Hepatocyte (in vitro differentiated cells): ENCODE measurements at regions not wholly inside any gene's neighbourhood (a gene's known extent, or its start where the extent isn't known, plus 50 kb on each side); places are given as distances from the start of the nearest gene placed in this dataset.

ENCODE experiments used
- DNase-seq: peaks from one replicate; pipeline ENCODE4 v3.0.0-alpha.2; 2016; ENCODE audit warnings: low spot score
- H2AFZ ChIP-seq: fragments of 200-600 bp; sonication (generic); 2 replicates; pipeline ENCODE4 v1.6.0; 2016; ENCODE audit warnings: antibody characterized with exemption, mild to moderate bottlenecking
- H3K27ac ChIP-seq: fragments of 200-600 bp; sonication (generic); 2 replicates; pipeline ENCODE4 v1.5.1; 2016; ENCODE audit warnings: mild to moderate bottlenecking
- H3K27me3 ChIP-seq: fragments of 200-600 bp; sonication (generic); 2 replicates; pipeline ENCODE4 v1.6.1; 2016
- H3K36me3 ChIP-seq: fragments of 200-600 bp; sonication (generic); replicated peaks from 2 replicates; pipeline ENCODE4 v1.5.1; 2016; ENCODE audit warnings: low read depth; ENCODE audit not compliant: insufficient read depth
- H3K4me1 ChIP-seq: fragments of 200-600 bp; sonication (generic); 2 replicates; pipeline ENCODE4 v1.5.1; 2016; ENCODE audit warnings: mild to moderate bottlenecking, moderate library complexity; ENCODE audit not compliant: insufficient read depth
- H3K4me2 ChIP-seq: fragments of 200-600 bp; sonication (generic); 2 replicates; pipeline ENCODE4 v1.6.0; 2016
- H3K4me3 ChIP-seq: fragments of 200-600 bp; sonication (generic); 2 replicates; pipeline ENCODE4 v1.5.1; 2016; ENCODE audit warnings: mild to moderate bottlenecking
- H3K79me2 ChIP-seq: fragments of 200-600 bp; sonication (generic); 2 replicates; pipeline ENCODE4 v1.6.0; 2017; ENCODE audit warnings: mild to moderate bottlenecking
- H3K9me2 ChIP-seq: fragments of 200-600 bp; sonication (generic); replicated peaks from 2 replicates; pipeline ENCODE4 v1.6.0; 2017; ENCODE audit warnings: mild to moderate bottlenecking; ENCODE audit not compliant: insufficient read depth
- H3K9me3 ChIP-seq: fragments of 200-600 bp; sonication (generic); 2 replicates; pipeline ENCODE4 v1.5.1; 2016; ENCODE audit warnings: low read depth, mild to moderate bottlenecking
- H4K20me1 ChIP-seq: fragments of 200-600 bp; sonication (generic); 2 replicates; pipeline ENCODE4 v1.6.0; 2016; ENCODE audit warnings: mild to moderate bottlenecking; ENCODE audit not compliant: insufficient read depth, poor library complexity, severe bottlenecking
- CTCF ChIP-seq: fragments of 200-600 bp; sonication (generic); IDR thresholded peaks from 2 replicates; pipeline ENCODE4 v1.5.1; 2016; ENCODE audit warnings: antibody characterized with exemption, mild to moderate bottlenecking; ENCODE audit not compliant: poor library complexity
- EZH2 ChIP-seq: fragments of 200-600 bp; sonication (generic); IDR thresholded peaks from 2 replicates; pipeline ENCODE4 v1.6.1; 2016; ENCODE audit warnings: antibody characterized with exemption, mild to moderate bottlenecking, borderline replicate concordance
- EZH2phosphoT487 ChIP-seq: fragments of 200-600 bp; sonication (generic); IDR thresholded peaks from one replicate; pipeline ENCODE4 v1.6.1; 2018; ENCODE audit warnings: antibody characterized with exemption, mild to moderate bottlenecking, low read depth, moderate library complexity; ENCODE audit not compliant: unreplicated experiment, severe bottlenecking
- WGBS: methylation state at CpG from one replicate; pipeline ENCODE4 v1.1.6; 2016; ENCODE audit warnings: low lambda C conversion rate; ENCODE audit errors: missing lambda C conversion rate; 5-methylcytosine and 5-hydroxymethylcytosine counted together

- no peaks in the 10 kb centered on the region for H4K20me1 ChIP-seq
- H3K4me1 ChIP-seq = no peaks in the 10 kb centered on the region
- 98% methylated on average over 2 of the region's 2 CpGs for WGBS
- H3K27ac ChIP-seq = no peak overlapping the region
- DNase-seq = no peak
- no peak overlapping the region for H3K4me3 ChIP-seq
- no peaks in the 10 kb centered on the region for H3K27me3 ChIP-seq
- no peak for TF ChIP-seq EZH2phosphoT487
- no peak for TF ChIP-seq CTCF
- no peak for TF ChIP-seq EZH2
- H3K36me3 ChIP-seq = no peaks in the 10 kb centered on the region
- no peaks in the 10 kb centered on the region for H3K9me2 ChIP-seq
- no peaks in the 10 kb centered on the region for H3K79me2 ChIP-seq
- H2AFZ ChIP-seq = no peak overlapping the region
- H3K9me3 ChIP-seq = no peaks in the 10 kb centered on the region
- H3K4me2 ChIP-seq = no peak overlapping the region
Measured at GRCh38 chr3:171541181-171541580, 81.0 kb upstream of the TNIK start.

GRCh38 chr3:171535799-171536198, 75.6 kb upstream of the TNIK start:
- DNase-seq = no peak
- H2AFZ ChIP-seq = no peak overlapping the region
- H3K4me3 ChIP-seq = no peak overlapping the region
- H3K4me1 ChIP-seq = no peaks in the 10 kb centered on the region
- H3K27ac ChIP-seq = no peak overlapping the region
- H3K4me2 ChIP-seq = no peak overlapping the region
- TF ChIP-seq EZH2phosphoT487 = no peak
- no peak for TF ChIP-seq CTCF
- no peak for TF ChIP-seq EZH2
- 95% methylated on average over 2 of the region's 2 CpGs for WGBS
- no peaks in the 10 kb centered on the region for H3K9me2 ChIP-seq
- no peaks in the 10 kb centered on the region for H3K27me3 ChIP-seq
- no peaks in the 10 kb centered on the region for H3K79me2 ChIP-seq
- no peaks in the 10 kb centered on the region for H3K36me3 ChIP-seq
- H4K20me1 ChIP-seq = no peaks in the 10 kb centered on the region
- no peaks in the 10 kb centered on the region for H3K9me3 ChIP-seq

- no peak for TF ChIP-seq CTCF
- TF ChIP-seq EZH2 = no peak
- TF ChIP-seq EZH2phosphoT487 = no peak
- WGBS = 100% methylated on average over 3 of the region's 3 CpGs
Measured at GRCh38 chr3:171535133-171535532, 74.9 kb upstream of the TNIK start.

GRCh38 chr3:171533702-171534101, 73.5 kb upstream of the TNIK start:
- Histone ChIP-seq H4K20me1 (no peaks in the 10 kb centered on the region), H3K4me2 (no peak overlapping the region), H2AFZ (no peak overlapping the region), H3K9me2 (no peaks in the 10 kb centered on the region), H3K9me3 (no peaks in the 10 kb centered on the region), H3K27me3 (no peaks in the 10 kb centered on the region), H3K36me3 (no peaks in the 10 kb centered on the region), H3K4me1 (no peaks in the 10 kb centered on the region), H3K4me3 (no peak overlapping the region), H3K79me2 (no peaks in the 10 kb centered on the region), H3K27ac (no peak overlapping the region)
- WGBS = 97% methylated on average over 2 of the region's 2 CpGs
- no peak for DNase-seq
- no peak for TF ChIP-seq EZH2phosphoT487
- no peak for TF ChIP-seq EZH2
- no peak for TF ChIP-seq CTCF

More at GRCh38 chr3:171535133-171535532, 74.9 kb upstream of the TNIK start:
- Histone ChIP-seq H3K9me3 (no peaks in the 10 kb centered on the region), H3K27me3 (no peaks in the 10 kb centered on the region), H3K4me2 (no peak overlapping the region), H3K36me3 (no peaks in the 10 kb centered on the region), H2AFZ (no peak overlapping the region), H4K20me1 (no peaks in the 10 kb centered on the region), H3K4me3 (no peak overlapping the region), H3K4me1 (no peaks in the 10 kb centered on the region), H3K79me2 (no peaks in the 10 kb centered on the region), H3K27ac (no peak overlapping the region), H3K9me2 (no peaks in the 10 kb centered on the region)
- no peak for DNase-seq
